MM.1S (cell line): ENCODE measurements at regions not wholly inside any gene's neighbourhood (a gene's known extent, or its start where the extent isn't known, plus 50 kb on each side); places are given as distances from the start of the nearest gene placed in this dataset.

Experiments
- CTCF ChIP-seq: fragments of 300-600 bp; sonication (generic); IDR thresholded peaks from 2 replicates; pipeline ENCODE4 v1.5.1; 2016; ENCODE audit warnings: antibody characterized with exemption, low read length, mixed read lengths
- EZH2 ChIP-seq: fragments of 300-600 bp; sonication (generic); optimal IDR thresholded peaks from 2 replicates; pipeline ENCODE3; 2017; ENCODE audit warnings: low read depth, mild to moderate bottlenecking, antibody characterized with exemption, low read length, mixed read lengths
- EZH2phosphoT487 ChIP-seq: fragments of 300-600 bp; sonication (generic); IDR thresholded peaks from 2 replicates; pipeline ENCODE4 v1.6.1; 2018; ENCODE audit warnings: antibody characterized with exemption, low read length

GRCh38 chr2:196289000-196289399 is 117.6 kb upstream of the STK17B start:
- TF ChIP-seq CTCF (no peak), EZH2 (no peak), EZH2phosphoT487 (no peak)
